GM12801 (cell line): ENCODE measurements at regions not wholly inside any gene's neighbourhood (a gene's known extent, or its start where the extent isn't known, plus 50 kb on each side); places are given as distances from the start of the nearest gene placed in this dataset.

Experiments
- CTCF ChIP-seq: IDR thresholded peaks from one replicate; pipeline ENCODE4 v1.5.1; 2011; ENCODE audit warnings: control low read depth; ENCODE audit not compliant: insufficient read length; ENCODE audit errors: extremely low read depth

- TF ChIP-seq CTCF = no peak
Observed at GRCh38 chr20:39318911-39319310, 356.8 kb downstream of the DHX35 start.

- TF ChIP-seq CTCF = no peak
Observed at GRCh38 chr20:39312676-39313075, 350.5 kb downstream of the DHX35 start.

GRCh38 chr20:39311851-39312506 lies 349.8 kb downstream of the DHX35 start:
- no peak for TF ChIP-seq CTCF

- TF ChIP-seq CTCF = no peak
Observed at GRCh38 chr20:39310363-39310995, 348.3 kb downstream of the DHX35 start.

- TF ChIP-seq CTCF = no peak
Observed at GRCh38 chr20:39309458-39309857, 347.3 kb downstream of the DHX35 start.

GRCh38 chr20:39302312-39302711 lies 340.2 kb downstream of the DHX35 start:
- TF ChIP-seq CTCF = no peak

GRCh38 chr20:39299783-39300182 lies 337.6 kb downstream of the DHX35 start:
- TF ChIP-seq CTCF = no peak
